ENCODE measurements at regions not wholly inside any gene's neighbourhood (a gene's known extent, or its start where the extent isn't known, plus 50 kb on each side); places are given as distances from the start of the nearest gene placed in this dataset.

GRCh38 chr5:169442403-169442874 is 141.1 kb upstream of the SPDL1 start:
- H3K4me3 ChIP-seq (replicated peaks; ENCODE audit: low read depth, low read length), result no peak overlapping the region
- DNase-seq (ENCODE audit: extremely low read depth, low read depth), result no peak
- TF ChIP-seq CTCF (IDR thresholded peaks at IDR 0.05; ENCODE audit: low read depth, low read length, missing control alignments), result no peak

- H3K4me3 ChIP-seq (replicated peaks; ENCODE audit: low read depth, low read length), result no peak overlapping the region
- no peak for DNase-seq (ENCODE audit: extremely low read depth, low read depth)
- TF ChIP-seq CTCF (IDR thresholded peaks at IDR 0.05; ENCODE audit: low read depth, low read length, missing control alignments), result no peak
Measured at GRCh38 chr5:169440107-169440705, 139.3 kb upstream of the SLIT3 start.

GRCh38 chr5:169439362-169439761 is 138.4 kb upstream of the SLIT3 start:
- TF ChIP-seq CTCF (IDR thresholded peaks at IDR 0.05; ENCODE audit: low read depth, low read length, missing control alignments), result no peak
- DNase-seq (ENCODE audit: extremely low read depth, low read depth), result no peak
- no peak overlapping the region for H3K4me3 ChIP-seq (replicated peaks; ENCODE audit: low read depth, low read length)

GRCh38 chr5:169435506-169436229 is 134.7 kb upstream of the SLIT3 start:
- H3K4me3 ChIP-seq (replicated peaks; ENCODE audit: low read depth, low read length), result no peak overlapping the region
- no peak for DNase-seq (ENCODE audit: extremely low read depth, low read depth)
- TF ChIP-seq CTCF (IDR thresholded peaks at IDR 0.05; ENCODE audit: low read depth, low read length, missing control alignments), result no peak

- H3K4me3 ChIP-seq (replicated peaks; ENCODE audit: low read depth, low read length), result no peak overlapping the region
- DNase-seq (ENCODE audit: extremely low read depth, low read depth), result no peak
- TF ChIP-seq CTCF (IDR thresholded peaks at IDR 0.05; ENCODE audit: low read depth, low read length, missing control alignments), result no peak
Measured at GRCh38 chr5:169433221-169433651, 132.3 kb upstream of the SLIT3 start.

GRCh38 chr5:169431386-169431785 is 130.4 kb upstream of the SLIT3 start:
- no peak for TF ChIP-seq CTCF (IDR thresholded peaks at IDR 0.05; ENCODE audit: low read depth, low read length, missing control alignments)
- no peak overlapping the region for H3K4me3 ChIP-seq (replicated peaks; ENCODE audit: low read depth, low read length)
- no peak for DNase-seq (ENCODE audit: extremely low read depth, low read depth)

Measured in HFF-Myc (cell line).